ENCODE measurements at regions not wholly inside any gene's neighbourhood (a gene's known extent, or its start where the extent isn't known, plus 50 kb on each side); places are given as distances from the start of the nearest gene placed in this dataset.

DNA sequence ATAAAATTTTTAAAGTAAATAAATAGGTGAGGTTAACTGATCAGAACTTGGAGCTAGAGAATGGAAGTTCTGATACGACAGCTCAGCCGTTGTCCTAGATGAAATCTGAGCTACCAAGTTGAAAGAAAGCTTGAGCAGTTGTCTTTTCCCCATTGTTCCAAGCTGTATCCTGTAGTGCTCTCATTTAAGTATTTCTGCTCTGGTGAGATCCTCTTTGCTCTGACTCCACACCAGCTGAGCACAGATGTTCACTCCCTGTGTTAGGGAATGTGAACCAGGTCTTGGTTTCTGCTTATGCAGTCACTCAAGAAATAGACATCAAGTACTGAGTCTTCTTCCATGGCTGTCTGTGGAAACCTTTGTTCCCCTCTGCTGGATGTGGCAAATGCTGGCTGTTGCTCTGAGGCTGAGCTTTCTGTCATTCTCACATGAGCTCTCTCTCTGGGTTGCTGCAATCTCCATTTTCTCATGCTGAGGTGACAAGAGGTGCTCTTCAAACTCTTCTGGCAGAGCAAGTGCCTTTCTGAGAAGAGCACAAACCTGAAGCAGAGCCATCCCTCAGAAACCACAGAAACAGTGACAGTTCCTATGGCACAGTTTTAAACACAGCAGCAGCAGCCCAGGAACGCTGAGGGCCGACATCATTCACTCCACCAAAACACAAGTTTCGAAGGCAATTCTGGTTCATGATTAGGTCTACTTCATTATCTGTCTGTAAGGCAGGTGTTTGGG lies 194.1 kb downstream of the SP3 start:
- TF ChIP-seq, protein P1, sequence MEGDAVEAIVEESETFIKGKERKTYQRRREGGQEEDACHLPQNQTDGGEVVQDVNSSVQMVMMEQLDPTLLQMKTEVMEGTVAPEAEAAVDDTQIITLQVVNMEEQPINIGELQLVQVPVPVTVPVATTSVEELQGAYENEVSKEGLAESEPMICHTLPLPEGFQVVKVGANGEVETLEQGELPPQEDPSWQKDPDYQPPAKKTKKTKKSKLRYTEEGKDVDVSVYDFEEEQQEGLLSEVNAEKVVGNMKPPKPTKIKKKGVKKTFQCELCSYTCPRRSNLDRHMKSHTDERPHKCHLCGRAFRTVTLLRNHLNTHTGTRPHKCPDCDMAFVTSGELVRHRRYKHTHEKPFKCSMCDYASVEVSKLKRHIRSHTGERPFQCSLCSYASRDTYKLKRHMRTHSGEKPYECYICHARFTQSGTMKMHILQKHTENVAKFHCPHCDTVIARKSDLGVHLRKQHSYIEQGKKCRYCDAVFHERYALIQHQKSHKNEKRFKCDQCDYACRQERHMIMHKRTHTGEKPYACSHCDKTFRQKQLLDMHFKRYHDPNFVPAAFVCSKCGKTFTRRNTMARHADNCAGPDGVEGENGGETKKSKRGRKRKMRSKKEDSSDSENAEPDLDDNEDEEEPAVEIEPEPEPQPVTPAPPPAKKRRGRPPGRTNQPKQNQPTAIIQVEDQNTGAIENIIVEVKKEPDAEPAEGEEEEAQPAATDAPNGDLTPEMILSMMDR (IDR thresholded peaks at IDR 0.05; ENCODE audit: low read depth, low read length, poor library complexity, severe bottlenecking) = no peak
- no peak for TF ChIP-seq EZH2phosphoT487 (IDR thresholded peaks at IDR 0.05; ENCODE audit: borderline replicate concordance, low read length)
